ENCODE measurements at regions not wholly inside any gene's neighbourhood (a gene's known extent, or its start where the extent isn't known, plus 50 kb on each side); places are given as distances from the start of the nearest gene placed in this dataset.

- DNase-seq (no peak), ATAC-seq (no peak)
- TF ChIP-seq CTCF (IDR thresholded peaks at IDR 0.05) (no peak), POLR2A (IDR thresholded peaks at IDR 0.05) (no peak)
- WGBS (ENCODE audit: insufficient coverage, low coverage, low lambda C conversion rate, missing lambda C conversion rate), result 76% methylated on average over 11 of the region's 16 CpGs
- Histone ChIP-seq H3K36me3 (no peaks in the 10 kb centered on the region), H3K27ac (no peak overlapping the region), H3K9me3 (no peaks in the 10 kb centered on the region), H3K27me3 (no peaks in the 10 kb centered on the region), H3K4me1 (peaks cover 0 to 3% (median 0%) of the 10 kb centered on the region in 4 donors), H3K4me3 (no peak overlapping the region)
- intact Hi-C loops (cut with DNase I), result no loop called here
Observed at GRCh38 chr4:22877486-22878052, 184.8 kb downstream of the GBA3 start.

- Histone ChIP-seq H3K27ac (no peak overlapping the region), H3K27me3 (no peaks in the 10 kb centered on the region), H3K4me1 (peaks cover 0 to 3% (median 0%) of the 10 kb centered on the region in 4 donors), H3K9me3 (no peaks in the 10 kb centered on the region), H3K36me3 (no peaks in the 10 kb centered on the region), H3K4me3 (no peak overlapping the region)
- WGBS (ENCODE audit: insufficient coverage, low coverage, low lambda C conversion rate, missing lambda C conversion rate), result 50% methylated on average over 1 of the region's 2 CpGs
- intact Hi-C loops (cut with DNase I), result no loop called here
- ATAC-seq, result peak; percentile 46 to 76 (median 61)
- no peak for DNase-seq
- TF ChIP-seq POLR2A (IDR thresholded peaks at IDR 0.05) (peak; percentile 15), CTCF (IDR thresholded peaks at IDR 0.05) (no peak)
Observed at GRCh38 chr4:22876270-22876669, 183.5 kb downstream of the GBA3 start.

- no peak for ATAC-seq
- Histone ChIP-seq H3K4me3 (no peak overlapping the region), H3K9me3 (no peaks in the 10 kb centered on the region), H3K4me1 (peaks cover 0 to 3% (median 0%) of the 10 kb centered on the region in 4 donors), H3K27me3 (no peaks in the 10 kb centered on the region), H3K27ac (no peak overlapping the region), H3K36me3 (no peaks in the 10 kb centered on the region)
- intact Hi-C loops (cut with DNase I), result no loop called here
- no peak for DNase-seq
- 66% methylated on average over 4 of the region's 4 CpGs for WGBS (ENCODE audit: insufficient coverage, low coverage, low lambda C conversion rate, missing lambda C conversion rate)
- TF ChIP-seq POLR2A (IDR thresholded peaks at IDR 0.05) (no peak), CTCF (IDR thresholded peaks at IDR 0.05) (no peak)
Observed at GRCh38 chr4:22875587-22876257, 183.0 kb downstream of the GBA3 start.

GRCh38 chr4:22874334-22874912 is 181.7 kb downstream of the GBA3 start:
- H3K36me3 ChIP-seq, result no peaks in the 10 kb centered on the region
- intact Hi-C loops (cut with DNase I), result no loop called here
- peak overlapping the region in 2 of 3 donors; percentile 15 to 25 for H3K4me3 ChIP-seq
- H3K27me3 ChIP-seq, result no peaks in the 10 kb centered on the region
- 27% methylated on average over 4 of the region's 4 CpGs for WGBS (ENCODE audit: insufficient coverage, low coverage, low lambda C conversion rate, missing lambda C conversion rate)
- TF ChIP-seq CTCF (IDR thresholded peaks at IDR 0.05), result no peak
- no peak for TF ChIP-seq POLR2A (IDR thresholded peaks at IDR 0.05)
- H3K9me3 ChIP-seq, result no peaks in the 10 kb centered on the region
- DNase-seq (peak in 1 of 3 donors; percentile 31), ATAC-seq (peak; percentile 50 to 66 (median 64))
- H3K4me1 ChIP-seq, result peaks cover 0 to 3% (median 0%) of the 10 kb centered on the region in 4 donors
- no peak overlapping the region for H3K27ac ChIP-seq
